DND-41 (cell line): ENCODE measurements at regions not wholly inside any gene's neighbourhood (a gene's known extent, or its start where the extent isn't known, plus 50 kb on each side); places are given as distances from the start of the nearest gene placed in this dataset.

ENCODE experiments used
- ATAC-seq: fragments of 200-7000 bp; cut with Tn5 transposase; 3 replicates; pipeline ENCODE4 v1.9.1; 2021; ENCODE audit warnings: low read depth; ENCODE audit not compliant: insufficient read depth
- DNase-seq: peaks from one replicate; pipeline ENCODE4 v3.0.0-alpha.2; 2020
- H2AFZ ChIP-seq: 2 replicates; pipeline ENCODE4 v1.6.0; 2012; ENCODE audit warnings: low read depth, low read length
- H3K27ac ChIP-seq: 2 replicates; pipeline ENCODE4 v1.5.1; 2012; ENCODE audit warnings: low read length, inconsistent platforms
- H3K27me3 ChIP-seq: fragments of 200-600 bp; sonication (generic); 2 replicates; pipeline ENCODE4 v1.6.0; 2012; ENCODE audit warnings: low read length, mild to moderate bottlenecking, inconsistent platforms; ENCODE audit not compliant: insufficient read depth, poor library complexity
- H3K36me3 ChIP-seq: 2 replicates; pipeline ENCODE4 v1.5.1; 2012; ENCODE audit warnings: low read length, inconsistent platforms; ENCODE audit not compliant: insufficient read depth
- H3K4me1 ChIP-seq: 2 replicates; pipeline ENCODE4 v1.5.1; 2012; ENCODE audit warnings: mild to moderate bottlenecking, low read length; ENCODE audit not compliant: insufficient read depth
- H3K4me2 ChIP-seq: 2 replicates; pipeline ENCODE4 v1.6.0; 2012; ENCODE audit warnings: mild to moderate bottlenecking, moderate library complexity, low read length, inconsistent platforms; ENCODE audit not compliant: insufficient read depth
- H3K4me3 ChIP-seq, 2 experiments: fragments of 200-600 bp in 1 of 2; shearing (Covaris generic) in 1 of 2; 2 replicates each; pipeline ENCODE4 v1.5.1; 2012 to 2016; ENCODE audit warnings: inconsistent platforms in 2 of 2, low read length in 2 of 2, mild to moderate bottlenecking in 2 of 2, low read depth in 1 of 2, moderate library complexity in 1 of 2
- H3K79me2 ChIP-seq: 2 replicates; pipeline ENCODE4 v1.6.0; 2012; ENCODE audit warnings: low read length, inconsistent platforms; ENCODE audit not compliant: insufficient read depth
- H3K9ac ChIP-seq: 2 replicates; pipeline ENCODE4 v1.6.0; 2012; ENCODE audit warnings: low read depth, mild to moderate bottlenecking, inconsistent platforms, low read length, moderate library complexity
- H3K9me3 ChIP-seq: 2 replicates; pipeline ENCODE4 v1.5.1; 2012; ENCODE audit warnings: low read length, moderate library complexity, mild to moderate bottlenecking, inconsistent platforms; ENCODE audit not compliant: insufficient read depth, severe bottlenecking
- H4K20me1 ChIP-seq: 2 replicates; pipeline ENCODE4 v1.6.0; 2012; ENCODE audit warnings: low read length; ENCODE audit not compliant: insufficient read depth
- EZH2 ChIP-seq: IDR thresholded peaks from 3 replicates; pipeline ENCODE4 v1.6.1; 2012; ENCODE audit warnings: borderline replicate concordance, low read depth, mild to moderate bottlenecking, moderate library complexity, low read length, inconsistent platforms; ENCODE audit not compliant: severe bottlenecking
- TF ChIP-seq, protein P1 (sequence below): IDR thresholded peaks from 2 replicates; pipeline ENCODE4 v1.5.1; 2012; ENCODE audit warnings: borderline replicate concordance, low read length, moderate library complexity, mild to moderate bottlenecking; ENCODE audit not compliant: poor library complexity, severe bottlenecking; ENCODE audit errors: extremely low read depth

DNA sequence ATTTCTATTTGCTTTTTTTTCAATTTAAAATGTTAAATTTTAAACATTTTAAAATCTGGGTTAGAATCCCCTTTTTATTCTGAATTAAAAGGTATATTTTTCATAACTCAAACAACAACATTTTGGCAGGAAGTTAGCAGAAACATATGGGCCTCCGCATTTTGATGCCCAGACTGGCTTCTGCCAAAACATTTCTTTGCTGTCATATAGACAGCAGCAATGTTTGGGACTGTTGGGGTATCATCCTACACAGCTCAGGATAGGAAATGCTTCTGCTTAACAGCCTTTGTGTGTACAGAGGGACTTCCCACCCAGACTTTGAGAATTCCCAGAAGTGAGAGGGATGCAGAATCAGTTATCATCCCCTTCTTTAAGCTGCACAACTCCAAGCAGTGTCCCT, 155.4 kb upstream of the PARD3B start:
- Histone ChIP-seq H3K36me3 (no peaks in the 10 kb centered on the region), H3K27me3 (peaks cover 3% of the 10 kb centered on the region), H4K20me1 (no peaks in the 10 kb centered on the region), H3K4me3 (no peak overlapping the region), H3K79me2 (no peaks in the 10 kb centered on the region), H3K27ac (no peak overlapping the region), H3K4me1 (no peaks in the 10 kb centered on the region), H2AFZ (no peak overlapping the region), H3K4me2 (no peak overlapping the region), H3K9me3 (no peaks in the 10 kb centered on the region), H3K9ac (no peak overlapping the region)
- ATAC-seq (no peak), DNase-seq (no peak)
- TF ChIP-seq, protein P1, sequence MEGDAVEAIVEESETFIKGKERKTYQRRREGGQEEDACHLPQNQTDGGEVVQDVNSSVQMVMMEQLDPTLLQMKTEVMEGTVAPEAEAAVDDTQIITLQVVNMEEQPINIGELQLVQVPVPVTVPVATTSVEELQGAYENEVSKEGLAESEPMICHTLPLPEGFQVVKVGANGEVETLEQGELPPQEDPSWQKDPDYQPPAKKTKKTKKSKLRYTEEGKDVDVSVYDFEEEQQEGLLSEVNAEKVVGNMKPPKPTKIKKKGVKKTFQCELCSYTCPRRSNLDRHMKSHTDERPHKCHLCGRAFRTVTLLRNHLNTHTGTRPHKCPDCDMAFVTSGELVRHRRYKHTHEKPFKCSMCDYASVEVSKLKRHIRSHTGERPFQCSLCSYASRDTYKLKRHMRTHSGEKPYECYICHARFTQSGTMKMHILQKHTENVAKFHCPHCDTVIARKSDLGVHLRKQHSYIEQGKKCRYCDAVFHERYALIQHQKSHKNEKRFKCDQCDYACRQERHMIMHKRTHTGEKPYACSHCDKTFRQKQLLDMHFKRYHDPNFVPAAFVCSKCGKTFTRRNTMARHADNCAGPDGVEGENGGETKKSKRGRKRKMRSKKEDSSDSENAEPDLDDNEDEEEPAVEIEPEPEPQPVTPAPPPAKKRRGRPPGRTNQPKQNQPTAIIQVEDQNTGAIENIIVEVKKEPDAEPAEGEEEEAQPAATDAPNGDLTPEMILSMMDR: no peak
- no peak for TF ChIP-seq EZH2

DNA sequence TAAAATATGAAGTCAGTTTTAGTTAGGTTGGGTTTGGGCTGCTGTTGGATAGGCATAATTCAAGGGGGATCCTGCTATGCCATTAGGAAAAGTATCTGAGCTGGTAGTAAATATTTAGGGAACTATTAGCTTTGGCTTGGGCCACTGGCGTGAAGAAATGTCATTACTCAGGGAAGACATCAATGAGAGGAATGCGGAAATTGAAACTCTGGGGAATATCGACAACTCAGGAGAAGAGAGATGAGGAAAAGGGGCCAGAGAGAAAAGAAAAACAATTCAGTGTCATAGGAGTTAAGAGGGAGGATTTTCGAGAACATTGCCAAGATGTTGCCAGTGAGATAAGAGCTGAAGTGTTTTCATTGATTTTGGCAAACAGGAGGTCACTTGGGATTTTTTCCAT, 149.7 kb upstream of the PARD3B start:
- Histone ChIP-seq H3K79me2 (no peaks in the 10 kb centered on the region), H3K36me3 (no peaks in the 10 kb centered on the region), H3K27me3 (peaks cover under 1% of the 10 kb centered on the region), H3K27ac (no peak overlapping the region), H3K9ac (no peak overlapping the region), H2AFZ (no peak overlapping the region), H3K4me1 (no peaks in the 10 kb centered on the region), H3K4me3 (no peak overlapping the region), H4K20me1 (no peaks in the 10 kb centered on the region), H3K9me3 (no peaks in the 10 kb centered on the region), H3K4me2 (no peak overlapping the region)
- no peak for ATAC-seq
- no peak for DNase-seq
- no peak for TF ChIP-seq EZH2
- TF ChIP-seq, protein P1: no peak

DNA sequence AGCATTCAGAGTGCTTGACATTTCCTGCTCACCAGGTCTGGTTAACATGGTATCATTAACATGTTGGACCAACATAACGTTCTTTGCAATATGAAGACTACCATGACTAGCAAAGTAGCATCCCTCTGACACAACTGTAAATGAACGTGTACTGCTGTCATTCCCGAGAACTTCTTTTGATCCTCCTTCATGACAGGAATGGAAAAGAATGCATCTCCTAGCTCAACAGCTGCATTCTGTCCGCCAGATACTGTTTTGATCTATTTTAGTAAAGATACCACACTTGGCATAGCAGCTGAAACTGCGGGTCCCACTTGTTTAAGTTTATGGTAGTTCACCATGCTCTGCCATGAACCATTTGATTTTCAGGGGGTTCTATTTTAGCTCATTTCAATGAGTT, 144.2 kb upstream of the PARD3B start:
- H3K27me3 ChIP-seq: peaks cover 4% of the 10 kb centered on the region
- H3K9ac ChIP-seq: no peak overlapping the region
- TF ChIP-seq, protein P1: no peak
- no peak for TF ChIP-seq EZH2
- H3K4me2 ChIP-seq: no peak overlapping the region
- no peaks in the 10 kb centered on the region for H4K20me1 ChIP-seq
- no peaks in the 10 kb centered on the region for H3K36me3 ChIP-seq
- ATAC-seq (no peak), DNase-seq (no peak)
- no peak overlapping the region for H2AFZ ChIP-seq
- H3K9me3 ChIP-seq: no peaks in the 10 kb centered on the region
- no peak overlapping the region for H3K4me3 ChIP-seq
- H3K79me2 ChIP-seq: no peaks in the 10 kb centered on the region
- H3K27ac ChIP-seq: no peak overlapping the region
- no peaks in the 10 kb centered on the region for H3K4me1 ChIP-seq
